BE2C (cell line): ENCODE measurements at regions not wholly inside any gene's neighbourhood (a gene's known extent, or its start where the extent isn't known, plus 50 kb on each side); places are given as distances from the start of the nearest gene placed in this dataset.
"Not testable (repeated sequence)": the region's sequence is repeated elsewhere in the genome, so short reads cannot be mapped to it uniquely, and the experiment has no call there.

Source experiments
- DNase-seq: peaks from one replicate; pipeline ENCODE4 v3.0.0-alpha.2; 2020
- H3K27me3 ChIP-seq: fragments of 250-450 bp; sonication (Bioruptor Pico); 2 replicates; pipeline ENCODE4 v1.5.1; 2020; ENCODE audit warnings: mild to moderate bottlenecking
- H3K36me3 ChIP-seq: fragments of 250-450 bp; sonication (Bioruptor Pico); 2 replicates; pipeline ENCODE4 v1.5.1; 2020; ENCODE audit warnings: mild to moderate bottlenecking
- H3K4me1 ChIP-seq: fragments of 250-450 bp; sonication (Bioruptor Pico); 2 replicates; pipeline ENCODE4 v1.5.1; 2020
- H3K4me3 ChIP-seq: 2 replicates; pipeline ENCODE4 v1.5.1; 2011; ENCODE audit warnings: low read depth, low read length
- H3K9me3 ChIP-seq: fragments of 250-450 bp; sonication (Bioruptor Pico); 2 replicates; pipeline ENCODE4 v1.5.1; 2020
- TF ChIP-seq, protein P1 (sequence below): IDR thresholded peaks from 2 replicates; pipeline ENCODE4 v1.5.1; 2012; ENCODE audit warnings: mild to moderate bottlenecking, low read depth, low read length

DNA sequence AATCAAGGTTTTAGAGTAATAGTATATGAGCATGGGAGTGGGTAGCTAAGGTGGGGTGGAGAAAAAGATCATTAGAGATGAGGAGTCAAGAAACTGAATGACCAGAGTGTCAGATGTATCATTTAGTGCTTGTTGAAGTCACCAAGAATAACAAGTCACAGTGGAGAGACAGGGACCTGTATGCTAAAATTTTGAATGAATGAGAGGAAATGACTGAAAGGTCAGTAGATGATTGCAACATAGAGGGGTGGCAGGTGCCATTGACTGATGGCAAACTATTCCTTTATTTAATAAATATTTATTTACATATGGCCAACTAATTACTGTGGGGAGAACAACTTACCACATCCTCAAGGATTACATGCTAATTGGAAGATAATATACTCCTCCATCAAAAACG lies 75.0 kb upstream of the ANKRD28 start:
- no peaks in the 10 kb centered on the region for H3K9me3 ChIP-seq
- no peaks in the 10 kb centered on the region for H3K27me3 ChIP-seq
- TF ChIP-seq, protein P1, sequence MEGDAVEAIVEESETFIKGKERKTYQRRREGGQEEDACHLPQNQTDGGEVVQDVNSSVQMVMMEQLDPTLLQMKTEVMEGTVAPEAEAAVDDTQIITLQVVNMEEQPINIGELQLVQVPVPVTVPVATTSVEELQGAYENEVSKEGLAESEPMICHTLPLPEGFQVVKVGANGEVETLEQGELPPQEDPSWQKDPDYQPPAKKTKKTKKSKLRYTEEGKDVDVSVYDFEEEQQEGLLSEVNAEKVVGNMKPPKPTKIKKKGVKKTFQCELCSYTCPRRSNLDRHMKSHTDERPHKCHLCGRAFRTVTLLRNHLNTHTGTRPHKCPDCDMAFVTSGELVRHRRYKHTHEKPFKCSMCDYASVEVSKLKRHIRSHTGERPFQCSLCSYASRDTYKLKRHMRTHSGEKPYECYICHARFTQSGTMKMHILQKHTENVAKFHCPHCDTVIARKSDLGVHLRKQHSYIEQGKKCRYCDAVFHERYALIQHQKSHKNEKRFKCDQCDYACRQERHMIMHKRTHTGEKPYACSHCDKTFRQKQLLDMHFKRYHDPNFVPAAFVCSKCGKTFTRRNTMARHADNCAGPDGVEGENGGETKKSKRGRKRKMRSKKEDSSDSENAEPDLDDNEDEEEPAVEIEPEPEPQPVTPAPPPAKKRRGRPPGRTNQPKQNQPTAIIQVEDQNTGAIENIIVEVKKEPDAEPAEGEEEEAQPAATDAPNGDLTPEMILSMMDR = no peak
- no peaks in the 10 kb centered on the region for H3K36me3 ChIP-seq
- no peaks in the 10 kb centered on the region for H3K4me1 ChIP-seq
- no peak for DNase-seq
- no peak overlapping the region for H3K4me3 ChIP-seq

DNA sequence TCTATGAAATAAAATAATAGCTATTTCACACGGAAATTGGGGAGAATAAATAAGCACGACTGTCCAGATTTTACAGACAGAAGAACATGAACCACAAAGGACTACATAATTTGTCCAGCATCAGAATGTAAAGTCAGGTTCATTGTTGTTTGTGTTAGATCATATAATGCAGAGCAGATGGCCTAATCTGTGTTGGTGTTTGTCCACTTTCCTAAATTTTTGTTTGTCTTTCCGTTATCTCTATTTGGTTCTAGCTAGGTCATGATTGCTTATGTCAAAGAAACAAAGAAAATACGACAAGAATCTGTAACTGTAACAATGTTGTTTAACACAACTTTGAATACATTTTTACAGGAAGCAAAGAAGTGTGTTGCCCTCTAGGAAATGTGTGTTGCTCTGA lies 75.6 kb upstream of the ANKRD28 start:
- Histone ChIP-seq H3K4me3 (no peak overlapping the region), H3K36me3 (no peaks in the 10 kb centered on the region), H3K9me3 (no peaks in the 10 kb centered on the region), H3K4me1 (no peaks in the 10 kb centered on the region), H3K27me3 (no peaks in the 10 kb centered on the region)
- TF ChIP-seq, protein P1 = no peak
- DNase-seq = no peak

DNA sequence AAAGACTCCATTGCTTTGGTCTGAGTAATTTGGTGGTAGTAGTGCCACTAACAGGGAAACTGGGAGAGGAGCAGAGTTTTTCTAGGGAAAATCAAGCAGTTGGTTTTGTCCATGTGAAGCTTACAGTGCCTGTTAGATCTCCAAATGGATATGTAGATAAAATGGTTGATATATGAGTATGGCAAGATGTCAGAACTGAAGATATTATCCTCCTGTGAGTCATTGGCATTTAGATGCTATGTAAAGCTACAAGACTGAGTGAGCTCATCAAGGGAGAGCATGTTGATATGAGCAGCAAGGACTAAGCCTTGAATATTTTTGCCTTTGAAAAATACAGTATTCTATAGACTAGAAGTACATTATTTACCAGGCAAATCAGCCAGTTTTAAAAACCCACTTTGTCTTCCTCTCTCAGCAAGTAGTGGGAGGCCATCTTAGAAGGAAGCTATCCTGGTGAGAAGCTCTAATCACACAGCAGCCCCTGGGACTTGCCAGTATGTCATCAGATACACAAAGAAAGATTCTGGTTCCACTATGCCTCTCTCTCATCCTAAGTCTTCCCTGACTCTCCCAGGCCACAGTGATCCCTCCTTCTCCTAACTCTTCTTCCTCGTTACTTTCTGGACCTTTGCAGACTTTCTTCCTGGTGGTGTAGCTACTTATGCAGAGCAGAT lies 77.4 kb upstream of the ANKRD28 start:
- TF ChIP-seq, protein P1 = no peak
- DNase-seq = no peak

GRCh38 chr3:15876669-15877068 lies 78.9 kb upstream of the ANKRD28 start:
- TF ChIP-seq, protein P1 = no peak
- no peaks in the 10 kb centered on the region for H3K36me3 ChIP-seq
- no peak overlapping the region for H3K4me3 ChIP-seq

More for the DNA sequence above, 77.4 kb upstream of the ANKRD28 start:
- Histone ChIP-seq H3K4me3 (no peak overlapping the region), H3K27me3 (no peaks in the 10 kb centered on the region), H3K9me3 (no peaks in the 10 kb centered on the region), H3K4me1 (no peaks in the 10 kb centered on the region), H3K36me3 (no peaks in the 10 kb centered on the region)

GRCh38 chr3:15877813-15878212 lies 80.0 kb upstream of the ANKRD28 start:
- DNase-seq = no peak
- no peaks in the 10 kb centered on the region for H3K4me1 ChIP-seq
- TF ChIP-seq, protein P1 = no peak
- no peaks in the 10 kb centered on the region for H3K27me3 ChIP-seq
- H3K36me3 ChIP-seq = no peaks in the 10 kb centered on the region
- H3K9me3 ChIP-seq = no peaks in the 10 kb centered on the region
- H3K4me3 ChIP-seq = no peak overlapping the region

More at GRCh38 chr3:15876669-15877068, 78.9 kb upstream of the ANKRD28 start:
- no peak for DNase-seq
- Histone ChIP-seq H3K27me3 (no peaks in the 10 kb centered on the region), H3K4me1 (no peaks in the 10 kb centered on the region), H3K9me3 (no peaks in the 10 kb centered on the region)

GRCh38 chr3:15879787-15880186 lies 82.0 kb upstream of the ANKRD28 start:
- not testable (repeated sequence) for H3K4me1 ChIP-seq, H3K27me3 ChIP-seq, H3K9me3 ChIP-seq, H3K4me3 ChIP-seq, H3K36me3 ChIP-seq, DNase-seq
